Natural killer cell treated with Interleukin-12 subunit alpha and Interleukin-12 subunit beta and Interleukin-15 and Interleukin-18, amount 100 ng/mL, for 72 hours (primary cell): ENCODE measurements at regions not wholly inside any gene's neighbourhood (a gene's known extent, or its start where the extent isn't known, plus 50 kb on each side); places are given as distances from the start of the nearest gene placed in this dataset.

Experiments
- ATAC-seq, 2 donors: fragments of 150-1000 bp; cut with Tn5 transposase in 1 of 2; sonication (Bioruptor Pico), chemical (Tn5 transposase) in 1 of 2; 2 replicates each; pipeline ENCODE4 v1.10.0; 2021
- DNase-seq: peaks from one replicate; pipeline ENCODE4 v3.0.0; 2022; ENCODE audit warnings: low spot score
- H3K27ac Mint-ChIP-seq, 2 donors: 1 replicate in 1 of 2; 2 replicates in 1 of 2; pipeline ENCODE4 v1.8.0; 2022; ENCODE audit warnings: mixed read lengths in 2 of 2, mild to moderate bottlenecking in 1 of 2, moderate library complexity in 1 of 2
- H3K27me3 Mint-ChIP-seq, 2 donors: 1 replicate in 1 of 2; 2 replicates in 1 of 2; pipeline ENCODE4 v1.8.0; 2022; ENCODE audit warnings: mixed read lengths in 2 of 2
- H3K36me3 Mint-ChIP-seq: one replicate; pipeline ENCODE4 v1.8.0; 2022; ENCODE audit warnings: mixed read lengths
- H3K4me1 Mint-ChIP-seq, 2 donors: 1 replicate in 1 of 2; 2 replicates in 1 of 2; pipeline ENCODE4 v1.8.0; 2022; ENCODE audit warnings: low read depth in 2 of 2, mixed read lengths in 2 of 2, mild to moderate bottlenecking in 1 of 2
- H3K4me3 Mint-ChIP-seq: one replicate; pipeline ENCODE4 v1.8.0; 2022; ENCODE audit warnings: mixed read lengths
- H3K9me3 Mint-ChIP-seq: 2 replicates; pipeline ENCODE4 v1.8.0; 2022; ENCODE audit warnings: mixed read lengths

DNA sequence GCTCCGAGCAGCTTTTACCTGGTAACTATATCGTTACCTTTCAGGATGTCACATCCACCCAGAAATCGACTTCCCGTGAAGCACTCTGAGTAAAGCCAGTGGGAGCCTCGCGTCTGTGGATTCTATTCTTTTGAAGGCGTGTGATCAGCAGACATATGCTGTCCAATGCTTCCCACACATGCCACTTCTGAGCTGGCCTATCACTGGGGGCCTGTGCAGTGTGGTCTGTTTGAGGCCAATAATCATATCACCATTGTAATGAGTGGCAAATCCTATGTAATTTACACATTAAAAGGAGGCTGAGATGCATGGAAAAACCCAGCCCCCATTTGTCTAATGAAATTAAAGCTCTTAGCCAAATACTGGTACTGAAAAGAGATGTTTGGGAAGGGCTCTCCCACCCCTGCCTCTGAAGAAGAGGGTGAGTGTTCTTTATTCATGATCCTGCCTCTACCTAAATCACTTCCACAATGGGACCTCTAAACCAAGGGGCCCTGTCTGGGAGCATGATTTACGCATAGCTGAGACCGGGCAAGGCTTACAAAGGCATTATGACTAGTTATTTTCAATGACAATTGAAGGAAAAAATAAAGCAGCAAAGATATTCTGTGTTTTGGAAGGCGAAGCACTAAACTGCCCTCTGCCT is 686.8 kb downstream of the ZEB2 start:
- DNase-seq: no peak
- Mint-ChIP-seq H3K36me3 (no peaks in the 10 kb centered on the region), H3K27me3 (no peaks in the 10 kb centered on the region), H3K4me1 (no peaks in the 10 kb centered on the region), H3K27ac (no peak overlapping the region), H3K4me3 (no peak overlapping the region), H3K9me3 (no peaks in the 10 kb centered on the region)
- no peak for ATAC-seq

DNA sequence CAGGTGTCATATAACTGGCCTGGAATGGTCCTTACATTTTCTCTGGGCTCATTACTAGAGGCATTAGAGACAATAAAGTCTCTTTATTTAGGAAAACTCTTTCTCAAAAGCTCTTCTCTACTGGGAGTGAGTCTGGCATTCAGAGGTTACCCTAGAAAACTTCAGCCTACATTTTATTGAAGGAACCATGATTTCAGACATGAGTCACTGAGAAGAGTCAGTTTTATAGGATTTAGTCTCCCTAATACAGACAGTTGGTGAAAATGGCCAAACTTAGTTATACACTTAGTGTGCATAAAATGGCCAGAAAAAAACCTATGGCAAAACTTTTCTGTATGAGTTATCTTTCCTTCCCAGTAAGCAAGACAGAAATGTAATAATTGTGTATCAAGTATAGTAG is 689.4 kb downstream of the ZEB2 start:
- Mint-ChIP-seq H3K27ac (no peak overlapping the region), H3K9me3 (no peaks in the 10 kb centered on the region), H3K4me1 (no peaks in the 10 kb centered on the region), H3K36me3 (no peaks in the 10 kb centered on the region), H3K4me3 (no peak overlapping the region), H3K27me3 (peaks cover 0 to 13% of the 10 kb centered on the region in 2 donors)
- DNase-seq: no peak
- no peak for ATAC-seq

DNA sequence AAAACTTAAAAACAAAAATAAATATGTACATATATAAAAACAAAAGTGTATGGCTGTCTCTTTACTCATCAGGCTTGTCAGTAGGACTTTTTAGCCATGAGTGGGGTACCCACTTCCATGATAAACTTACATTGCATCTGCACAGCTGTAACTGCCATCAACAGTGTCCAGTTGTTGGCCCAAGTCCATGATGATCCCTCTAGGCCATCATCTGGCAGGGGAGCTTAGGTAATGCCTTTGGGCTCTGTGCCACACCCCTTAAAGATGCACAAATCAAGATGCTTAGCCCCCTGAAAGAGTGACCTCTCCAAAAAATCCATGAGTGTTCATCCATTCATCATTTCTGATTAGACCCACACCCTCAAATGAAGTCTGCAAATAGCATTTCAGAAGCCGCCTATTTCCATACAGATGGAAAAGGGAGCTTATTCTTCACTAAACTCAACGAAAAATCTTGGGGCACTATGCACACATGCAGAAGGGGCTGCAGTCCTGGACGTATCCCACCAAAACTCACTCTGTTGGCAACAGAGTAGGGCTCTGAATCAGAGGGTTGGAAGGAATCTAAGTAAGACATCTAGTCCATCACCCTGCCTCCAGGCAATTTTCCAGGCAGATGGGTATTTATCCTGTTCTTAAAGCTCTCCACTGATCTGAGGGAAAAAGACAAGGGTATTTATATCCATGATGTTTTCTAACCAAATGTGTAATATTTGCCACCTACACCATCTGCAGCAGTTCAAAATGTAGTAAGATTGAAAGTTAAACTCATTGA is 691.0 kb downstream of the ZEB2 start:
- DNase-seq (no peak), ATAC-seq (no peak)
- no peaks in the 10 kb centered on the region for H3K36me3 Mint-ChIP-seq
- no peaks in the 10 kb centered on the region for H3K9me3 Mint-ChIP-seq
- H3K27ac Mint-ChIP-seq: no peak overlapping the region
- no peak overlapping the region for H3K4me3 Mint-ChIP-seq
- peaks cover 0 to 16% of the 10 kb centered on the region in 2 donors for H3K27me3 Mint-ChIP-seq
- H3K4me1 Mint-ChIP-seq: no peaks in the 10 kb centered on the region

DNA sequence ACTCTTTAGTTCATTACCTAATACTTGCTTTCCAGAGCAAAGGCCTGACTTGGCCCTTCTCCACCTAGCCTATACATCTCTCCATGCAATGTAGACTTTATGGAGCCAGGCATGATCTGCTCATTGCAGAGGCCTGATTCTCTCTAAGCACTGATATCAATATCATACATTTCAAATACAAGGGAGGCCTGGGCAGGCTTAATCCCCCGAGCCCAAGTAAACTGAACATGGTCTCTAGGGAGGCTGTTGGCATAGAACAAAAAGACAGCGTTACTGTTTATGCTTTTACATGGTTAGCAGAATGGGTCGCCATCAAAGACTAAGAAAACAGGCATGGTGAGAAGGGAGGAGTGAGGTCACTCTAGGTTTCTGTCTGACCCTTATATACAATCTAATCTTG is 695.1 kb downstream of the ZEB2 start:
- ATAC-seq: no peak
- peaks cover 7 to 27% of the 10 kb centered on the region in 2 donors for H3K27me3 Mint-ChIP-seq
- H3K4me3 Mint-ChIP-seq: no peak overlapping the region
- no peak for DNase-seq
- H3K36me3 Mint-ChIP-seq: no peaks in the 10 kb centered on the region
- H3K27ac Mint-ChIP-seq: no peak overlapping the region
- peaks cover 0 to 5% of the 10 kb centered on the region in 2 donors for H3K4me1 Mint-ChIP-seq
- no peaks in the 10 kb centered on the region for H3K9me3 Mint-ChIP-seq

DNA sequence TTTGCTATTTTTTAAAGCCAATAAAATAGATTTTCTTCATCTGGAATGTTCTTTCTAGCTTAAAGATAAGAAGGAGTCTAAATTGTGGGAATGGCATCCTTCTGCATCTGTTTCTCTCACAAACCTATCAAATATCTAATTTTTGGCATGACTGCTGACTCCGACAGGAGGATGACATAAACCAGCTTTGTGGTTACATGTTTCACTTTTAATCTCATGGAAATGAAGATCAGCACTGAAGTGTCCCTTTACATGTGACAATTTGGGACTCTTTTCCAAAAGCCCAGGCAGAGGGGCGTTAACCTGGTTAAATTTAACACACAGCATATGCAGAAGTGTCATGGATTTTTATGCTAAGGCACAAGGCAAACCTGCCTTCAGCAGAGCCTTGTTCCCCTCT is 694.7 kb downstream of the ARHGAP15 start:
- H3K27ac Mint-ChIP-seq: no peak overlapping the region
- ATAC-seq (no peak), DNase-seq (no peak)
- no peaks in the 10 kb centered on the region for H3K36me3 Mint-ChIP-seq
- peaks cover 7 to 27% of the 10 kb centered on the region in 2 donors for H3K27me3 Mint-ChIP-seq
- H3K9me3 Mint-ChIP-seq: no peaks in the 10 kb centered on the region
- no peak overlapping the region for H3K4me3 Mint-ChIP-seq
- peaks cover 0 to 5% of the 10 kb centered on the region in 2 donors for H3K4me1 Mint-ChIP-seq

DNA sequence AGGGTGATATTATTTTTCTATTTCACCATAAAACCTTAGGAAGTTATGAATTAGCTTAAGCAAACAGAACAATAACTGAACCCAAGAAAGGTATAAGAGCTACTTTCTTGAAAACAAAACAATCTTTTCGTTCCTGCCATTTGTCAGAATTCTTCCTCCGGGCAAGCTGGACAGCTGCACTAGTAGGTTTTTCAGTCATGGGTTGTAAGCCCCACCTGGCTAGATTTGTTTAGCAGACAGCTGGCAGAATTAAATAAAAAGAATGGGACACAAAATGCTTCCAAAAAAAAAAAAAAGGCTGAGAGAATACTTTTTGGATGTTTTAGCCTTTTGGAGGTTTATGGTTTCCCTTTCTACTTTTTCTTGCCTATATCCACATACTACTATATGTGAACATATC is 694.1 kb downstream of the ARHGAP15 start:
- H3K27me3 Mint-ChIP-seq: peaks cover 7 to 27% of the 10 kb centered on the region in 2 donors
- no peaks in the 10 kb centered on the region for H3K36me3 Mint-ChIP-seq
- peaks cover 0 to 5% of the 10 kb centered on the region in 2 donors for H3K4me1 Mint-ChIP-seq
- H3K9me3 Mint-ChIP-seq: no peaks in the 10 kb centered on the region
- H3K27ac Mint-ChIP-seq: no peak overlapping the region
- DNase-seq (no peak), ATAC-seq (no peak)
- H3K4me3 Mint-ChIP-seq: no peak overlapping the region

DNA sequence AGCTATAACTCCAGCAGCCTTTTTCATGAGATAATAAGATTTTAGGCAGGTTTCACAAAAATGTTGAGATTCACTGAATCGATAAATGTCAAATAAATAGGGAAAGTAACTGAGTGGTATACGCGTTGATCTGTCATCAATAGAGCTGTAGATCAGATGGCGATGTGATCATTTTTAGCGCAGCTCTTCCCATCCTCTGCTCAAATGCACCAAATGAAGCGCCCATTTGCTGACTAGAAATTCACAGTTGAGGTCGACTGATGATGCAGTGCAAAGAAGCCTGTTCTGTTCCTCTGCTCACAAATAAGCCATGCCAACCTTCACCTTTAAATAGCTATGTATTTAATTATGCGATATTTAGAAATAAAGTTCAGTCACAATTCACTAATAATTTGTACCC is 693.5 kb downstream of the ARHGAP15 start:
- Mint-ChIP-seq H3K4me1 (peaks cover 0 to 5% of the 10 kb centered on the region in 2 donors), H3K36me3 (no peaks in the 10 kb centered on the region), H3K27me3 (peaks cover 7 to 24% of the 10 kb centered on the region in 2 donors), H3K4me3 (no peak overlapping the region), H3K27ac (no peak overlapping the region), H3K9me3 (no peaks in the 10 kb centered on the region)
- DNase-seq (no peak), ATAC-seq (no peak)

DNA sequence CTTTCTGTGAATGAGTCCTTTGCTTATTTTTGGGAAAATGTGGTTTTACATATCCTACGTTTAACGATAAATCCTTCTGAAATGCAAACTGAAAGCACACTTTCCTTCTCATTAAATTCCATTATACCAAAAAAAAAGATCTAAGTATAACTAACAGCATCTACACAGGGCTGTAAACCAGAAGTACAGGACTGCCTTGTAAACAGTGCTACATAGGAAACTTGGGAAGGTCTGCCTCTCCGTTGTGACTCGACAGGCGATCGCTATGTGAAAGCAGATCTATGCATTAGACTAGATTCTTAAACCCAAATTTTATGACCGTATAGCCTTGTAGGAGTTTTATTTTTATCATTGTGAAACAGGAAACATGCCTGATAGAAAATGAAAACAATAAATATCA is 690.5 kb downstream of the ARHGAP15 start:
- Mint-ChIP-seq H3K36me3 (no peaks in the 10 kb centered on the region), H3K4me1 (peaks cover 0 to 5% of the 10 kb centered on the region in 2 donors), H3K9me3 (peaks cover under 1% of the 10 kb centered on the region), H3K27ac (no peak overlapping the region), H3K27me3 (peaks cover 7 to 12% of the 10 kb centered on the region in 2 donors), H3K4me3 (no peak overlapping the region)
- ATAC-seq: no peak
- no peak for DNase-seq

DNA sequence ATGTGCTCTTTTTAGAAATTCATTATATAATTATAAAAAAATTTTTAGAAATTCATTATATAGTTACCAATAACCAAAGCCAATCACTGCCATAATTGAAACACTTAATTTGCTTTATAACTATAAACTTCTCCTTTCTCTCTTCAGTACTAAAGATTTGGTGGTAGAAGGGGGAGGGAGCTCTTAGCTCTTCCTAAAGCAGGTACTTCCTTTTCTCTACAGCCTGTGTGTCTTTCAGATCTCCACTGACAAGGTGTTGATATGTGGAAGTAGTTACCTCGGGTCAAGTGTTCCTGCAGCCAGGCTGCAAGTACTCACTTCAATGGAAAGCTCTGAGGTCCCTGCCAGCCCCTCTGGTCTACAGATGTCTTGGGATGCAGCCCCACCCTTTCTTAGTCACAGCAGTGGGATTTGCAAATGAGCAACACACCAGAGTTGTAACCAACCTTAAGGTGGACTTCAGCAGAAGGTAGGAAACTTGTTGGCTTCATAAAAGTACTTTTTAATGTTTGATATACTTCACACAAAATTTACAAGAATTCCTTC is 690.0 kb downstream of the ARHGAP15 start:
- peaks cover 7 to 12% of the 10 kb centered on the region in 2 donors for H3K27me3 Mint-ChIP-seq
- no peak for ATAC-seq
- H3K27ac Mint-ChIP-seq: no peak overlapping the region
- H3K4me3 Mint-ChIP-seq: no peak overlapping the region
- H3K36me3 Mint-ChIP-seq: no peaks in the 10 kb centered on the region
- peaks cover 0 to 5% of the 10 kb centered on the region in 2 donors for H3K4me1 Mint-ChIP-seq
- DNase-seq: no peak
- peaks cover 4% of the 10 kb centered on the region for H3K9me3 Mint-ChIP-seq
